BE2C (cell line): ENCODE measurements at regions not wholly inside any gene's neighbourhood (a gene's known extent, or its start where the extent isn't known, plus 50 kb on each side); places are given as distances from the start of the nearest gene placed in this dataset.
"Not testable (repeated sequence)": the region's sequence is repeated elsewhere in the genome, so short reads cannot be mapped to it uniquely, and the experiment has no call there.

Source experiments
- DNase-seq: peaks from one replicate; pipeline ENCODE4 v3.0.0-alpha.2; 2020
- H3K27me3 ChIP-seq: fragments of 250-450 bp; sonication (Bioruptor Pico); 2 replicates; pipeline ENCODE4 v1.5.1; 2020; ENCODE audit warnings: mild to moderate bottlenecking
- H3K36me3 ChIP-seq: fragments of 250-450 bp; sonication (Bioruptor Pico); 2 replicates; pipeline ENCODE4 v1.5.1; 2020; ENCODE audit warnings: mild to moderate bottlenecking
- H3K4me1 ChIP-seq: fragments of 250-450 bp; sonication (Bioruptor Pico); 2 replicates; pipeline ENCODE4 v1.5.1; 2020
- H3K4me3 ChIP-seq: 2 replicates; pipeline ENCODE4 v1.5.1; 2011; ENCODE audit warnings: low read depth, low read length
- H3K9me3 ChIP-seq: fragments of 250-450 bp; sonication (Bioruptor Pico); 2 replicates; pipeline ENCODE4 v1.5.1; 2020
- TF ChIP-seq, protein P1 (sequence below): IDR thresholded peaks from 2 replicates; pipeline ENCODE4 v1.5.1; 2012; ENCODE audit warnings: mild to moderate bottlenecking, low read depth, low read length

DNA sequence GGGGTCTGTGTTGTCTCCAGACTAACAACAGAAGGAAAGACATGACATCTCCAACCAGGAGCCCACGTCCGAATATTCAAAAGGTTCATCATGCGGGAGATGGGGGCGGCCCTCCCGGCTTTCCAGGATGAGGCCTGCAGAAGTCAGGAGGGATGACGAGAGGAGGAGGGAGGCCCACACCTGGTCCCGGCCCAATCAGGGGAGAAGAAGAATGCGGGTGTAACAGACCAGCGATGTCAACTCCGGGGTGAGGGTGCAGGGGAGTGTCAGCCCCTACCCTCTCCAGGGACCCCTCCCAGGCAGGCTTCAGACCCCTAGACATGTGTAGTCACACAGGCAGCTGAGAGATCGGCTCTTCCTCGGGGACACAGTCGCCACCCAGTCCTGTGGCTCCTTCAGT lies 275.3 kb upstream of the ZNF507 start:
- Histone ChIP-seq H3K4me3 (no peak overlapping the region), H3K36me3 (no peaks in the 10 kb centered on the region), H3K27me3 (no peaks in the 10 kb centered on the region), H3K9me3 (no peaks in the 10 kb centered on the region), H3K4me1 (no peaks in the 10 kb centered on the region)
- DNase-seq = no peak
- TF ChIP-seq, protein P1, sequence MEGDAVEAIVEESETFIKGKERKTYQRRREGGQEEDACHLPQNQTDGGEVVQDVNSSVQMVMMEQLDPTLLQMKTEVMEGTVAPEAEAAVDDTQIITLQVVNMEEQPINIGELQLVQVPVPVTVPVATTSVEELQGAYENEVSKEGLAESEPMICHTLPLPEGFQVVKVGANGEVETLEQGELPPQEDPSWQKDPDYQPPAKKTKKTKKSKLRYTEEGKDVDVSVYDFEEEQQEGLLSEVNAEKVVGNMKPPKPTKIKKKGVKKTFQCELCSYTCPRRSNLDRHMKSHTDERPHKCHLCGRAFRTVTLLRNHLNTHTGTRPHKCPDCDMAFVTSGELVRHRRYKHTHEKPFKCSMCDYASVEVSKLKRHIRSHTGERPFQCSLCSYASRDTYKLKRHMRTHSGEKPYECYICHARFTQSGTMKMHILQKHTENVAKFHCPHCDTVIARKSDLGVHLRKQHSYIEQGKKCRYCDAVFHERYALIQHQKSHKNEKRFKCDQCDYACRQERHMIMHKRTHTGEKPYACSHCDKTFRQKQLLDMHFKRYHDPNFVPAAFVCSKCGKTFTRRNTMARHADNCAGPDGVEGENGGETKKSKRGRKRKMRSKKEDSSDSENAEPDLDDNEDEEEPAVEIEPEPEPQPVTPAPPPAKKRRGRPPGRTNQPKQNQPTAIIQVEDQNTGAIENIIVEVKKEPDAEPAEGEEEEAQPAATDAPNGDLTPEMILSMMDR = no peak

DNA sequence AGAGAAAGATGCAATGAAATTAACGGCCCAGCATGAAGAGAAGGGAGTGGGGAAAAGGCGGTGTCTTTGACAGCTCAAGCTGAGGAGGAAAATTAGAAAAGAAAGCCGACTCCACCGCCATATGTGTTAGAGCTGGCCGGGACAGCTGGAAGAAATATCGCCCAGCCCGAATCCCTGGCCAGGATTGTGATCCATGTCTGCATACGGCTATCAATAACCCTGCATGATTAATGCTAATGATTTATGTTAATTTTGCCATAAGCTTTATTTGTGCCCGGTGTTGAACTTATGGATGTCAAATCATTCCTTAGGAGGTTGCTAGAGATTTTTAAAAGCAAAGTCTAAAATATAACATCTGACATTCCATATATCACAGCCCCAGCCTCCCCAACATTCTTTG lies 263.4 kb upstream of the ZNF507 start:
- Histone ChIP-seq H3K4me3 (no peak overlapping the region), H3K27me3 (no peaks in the 10 kb centered on the region), H3K36me3 (no peaks in the 10 kb centered on the region), H3K9me3 (no peaks in the 10 kb centered on the region), H3K4me1 (no peaks in the 10 kb centered on the region)
- TF ChIP-seq, protein P1 = no peak
- DNase-seq = no peak

DNA sequence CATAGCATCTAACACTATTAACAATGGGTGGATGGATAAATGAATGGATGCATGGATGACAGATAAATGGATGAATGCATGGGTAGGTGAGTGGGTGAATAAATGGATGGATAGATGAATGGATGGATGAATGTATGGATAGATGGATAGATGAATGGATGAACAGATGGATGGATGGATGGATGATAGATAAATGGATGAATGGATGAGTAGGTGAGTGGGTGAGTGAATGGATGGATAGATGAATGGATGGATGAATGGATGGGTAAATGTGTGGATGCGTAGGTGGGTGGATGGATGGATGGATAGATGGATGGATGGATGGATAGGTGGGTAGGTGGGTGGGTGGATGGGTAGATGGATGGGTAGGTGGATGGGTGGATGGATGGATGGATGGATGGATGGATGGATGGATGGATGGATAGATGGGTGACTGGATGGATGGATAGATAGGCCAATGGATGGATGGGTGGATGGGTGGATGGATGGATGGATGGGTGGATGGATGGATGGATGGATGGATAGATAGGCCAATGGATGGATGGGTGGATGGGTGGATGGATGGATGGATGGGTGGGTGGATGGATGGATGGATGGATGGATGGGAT lies 260.6 kb upstream of the ZNF507 start:
- not testable (repeated sequence) for H3K9me3 ChIP-seq, DNase-seq, H3K27me3 ChIP-seq, H3K36me3 ChIP-seq, H3K4me3 ChIP-seq, H3K4me1 ChIP-seq

DNA sequence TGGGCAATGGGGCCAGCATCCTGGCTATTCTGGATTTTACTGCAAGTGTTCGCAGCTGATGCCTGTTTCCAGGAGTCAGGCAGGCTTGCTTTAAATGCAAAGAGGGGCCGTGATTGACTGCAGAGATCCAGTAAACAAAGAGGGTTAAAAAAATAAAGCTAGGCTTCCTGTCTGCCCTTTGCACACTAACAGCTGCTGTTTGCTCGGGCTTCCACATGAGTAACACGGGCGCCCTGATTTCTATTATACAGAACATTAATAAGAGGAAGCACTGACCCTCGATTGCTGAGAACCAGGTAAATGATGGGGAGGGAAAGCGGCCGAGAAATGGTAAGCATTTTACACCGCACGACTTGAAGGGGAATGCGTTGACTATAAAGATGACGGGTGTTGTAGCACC lies 254.2 kb upstream of the ZNF507 start:
- Histone ChIP-seq H3K27me3 (no peaks in the 10 kb centered on the region), H3K4me3 (no peak overlapping the region), H3K9me3 (no peaks in the 10 kb centered on the region), H3K4me1 (no peaks in the 10 kb centered on the region), H3K36me3 (no peaks in the 10 kb centered on the region)
- TF ChIP-seq, protein P1 = no peak
- DNase-seq = no peak

DNA sequence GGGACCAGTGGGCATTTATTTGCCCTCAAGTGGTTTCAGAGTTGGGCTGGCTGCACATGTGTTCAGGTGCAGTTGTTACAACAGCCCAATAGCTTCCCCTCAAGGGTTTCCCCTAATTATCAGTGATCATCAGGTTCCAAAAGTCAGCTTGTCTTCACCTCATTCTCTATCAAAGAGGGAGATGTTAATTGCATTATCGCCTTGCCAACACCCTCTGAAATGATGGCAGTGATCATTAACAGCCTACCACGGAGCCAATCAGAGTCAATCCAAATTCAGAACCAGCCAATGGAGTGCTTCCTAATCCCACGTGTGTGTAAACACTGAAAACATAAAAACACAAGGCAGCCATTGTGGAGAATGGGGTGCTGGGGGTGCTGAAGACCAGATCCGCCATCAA lies 248.4 kb upstream of the ZNF507 start:
- Histone ChIP-seq H3K36me3 (no peaks in the 10 kb centered on the region), H3K4me1 (no peaks in the 10 kb centered on the region), H3K4me3 (no peak overlapping the region), H3K9me3 (no peaks in the 10 kb centered on the region; the same call in 1 of the 2 replicates), H3K27me3 (no peaks in the 10 kb centered on the region)
- DNase-seq = no peak
- TF ChIP-seq, protein P1 = no peak

DNA sequence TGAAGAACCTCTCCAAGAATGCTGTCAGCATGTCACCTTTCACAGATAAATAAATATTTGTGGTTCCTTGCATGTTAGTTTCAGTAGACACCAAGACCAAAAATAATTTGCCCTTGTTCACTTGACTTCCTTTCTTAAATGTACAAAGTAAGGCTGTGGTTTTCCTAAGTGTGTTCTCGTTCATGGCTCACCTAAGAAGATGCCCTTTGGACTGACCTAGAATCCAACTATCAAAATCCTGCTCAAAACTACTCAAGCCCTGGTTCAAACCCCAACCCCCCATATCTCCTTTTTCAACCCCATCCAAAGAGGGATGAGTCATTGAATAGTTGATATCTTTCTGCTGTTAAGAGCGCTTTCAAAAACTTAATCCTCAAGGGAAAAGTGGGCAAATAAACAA lies 247.8 kb upstream of the ZNF507 start:
- TF ChIP-seq, protein P1 = no peak
- no peak for DNase-seq
- H3K4me3 ChIP-seq = no peak overlapping the region
- H3K36me3 ChIP-seq = no peaks in the 10 kb centered on the region
- no peaks in the 10 kb centered on the region for H3K27me3 ChIP-seq
- H3K9me3 ChIP-seq = no peaks in the 10 kb centered on the region; the same call in 1 of the 2 replicates
- H3K4me1 ChIP-seq = no peaks in the 10 kb centered on the region

DNA sequence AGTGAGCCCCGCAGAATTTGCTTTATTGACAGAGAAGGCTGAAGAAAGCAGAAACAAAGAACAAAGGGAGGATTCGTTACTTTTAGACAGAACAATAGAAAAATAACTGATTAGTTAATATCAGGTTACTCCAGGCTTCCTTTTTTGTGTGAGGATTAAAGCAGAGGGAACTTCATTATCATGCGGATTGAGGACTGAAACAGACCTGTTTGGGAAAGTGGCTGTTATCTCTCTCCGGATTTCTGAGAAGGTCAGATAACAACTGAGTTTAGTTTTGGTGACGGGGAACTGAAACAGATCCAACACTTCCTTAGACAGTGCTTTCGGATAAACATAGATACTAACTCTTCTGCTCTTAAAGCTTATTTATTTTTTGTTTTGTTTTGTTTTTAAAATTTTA lies 246.4 kb upstream of the ZNF507 start:
- H3K27me3 ChIP-seq = no peaks in the 10 kb centered on the region
- TF ChIP-seq, protein P1 = no peak
- no peaks in the 10 kb centered on the region for H3K4me1 ChIP-seq
- no peak for DNase-seq
- no peaks in the 10 kb centered on the region for H3K36me3 ChIP-seq
- no peaks in the 10 kb centered on the region; the same call in 1 of the 2 replicates for H3K9me3 ChIP-seq
- no peak overlapping the region for H3K4me3 ChIP-seq
